ENCODE measurements at regions not wholly inside any gene's neighbourhood (a gene's known extent, or its start where the extent isn't known, plus 50 kb on each side); places are given as distances from the start of the nearest gene placed in this dataset.
"Not testable (repeated sequence)": the region's sequence is repeated elsewhere in the genome, so short reads cannot be mapped to it uniquely, and the experiment has no call there.

DNA sequence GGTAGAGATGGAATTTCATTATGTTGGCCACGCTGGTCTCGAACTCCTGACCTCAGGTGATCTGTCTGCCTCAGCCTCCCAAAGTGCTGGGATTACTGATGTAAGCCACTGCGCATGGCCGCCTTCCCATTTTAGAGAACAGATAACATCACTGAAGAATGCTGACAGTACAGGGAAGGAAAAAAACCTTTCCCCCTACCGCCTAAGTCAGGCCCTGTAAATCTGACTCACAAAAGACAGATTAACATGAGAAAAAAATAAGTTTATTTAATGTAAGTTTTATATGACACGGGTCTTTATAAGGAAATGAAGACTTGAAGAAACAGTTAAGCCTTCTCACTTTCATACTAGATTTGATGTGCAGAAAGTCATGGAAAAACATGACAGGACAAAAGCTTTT is 227.2 kb upstream of the ZNF608 start:
- no peak for DNase-seq

DNA sequence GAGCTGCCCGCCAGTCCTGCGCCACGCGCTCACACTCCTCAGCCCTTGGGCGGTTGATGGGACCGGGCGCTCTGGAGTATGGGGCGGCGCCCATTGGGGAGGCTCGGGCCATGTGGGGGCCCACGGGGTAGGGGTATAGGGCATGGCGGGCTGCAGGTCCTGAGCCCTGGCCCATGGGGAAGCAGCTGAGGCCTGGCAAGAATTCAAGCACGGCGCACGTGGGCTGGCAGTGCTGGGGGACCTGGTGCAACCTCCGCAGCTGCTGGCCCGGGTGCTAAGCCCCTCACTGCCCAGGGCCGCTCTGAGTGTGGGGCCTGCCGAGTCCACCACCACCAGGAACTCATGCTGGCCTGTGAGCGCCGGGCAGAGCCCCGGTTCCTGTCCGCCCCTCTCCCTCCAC is 229.6 kb upstream of the ZNF608 start:
- DNase-seq, result no peak

DNA sequence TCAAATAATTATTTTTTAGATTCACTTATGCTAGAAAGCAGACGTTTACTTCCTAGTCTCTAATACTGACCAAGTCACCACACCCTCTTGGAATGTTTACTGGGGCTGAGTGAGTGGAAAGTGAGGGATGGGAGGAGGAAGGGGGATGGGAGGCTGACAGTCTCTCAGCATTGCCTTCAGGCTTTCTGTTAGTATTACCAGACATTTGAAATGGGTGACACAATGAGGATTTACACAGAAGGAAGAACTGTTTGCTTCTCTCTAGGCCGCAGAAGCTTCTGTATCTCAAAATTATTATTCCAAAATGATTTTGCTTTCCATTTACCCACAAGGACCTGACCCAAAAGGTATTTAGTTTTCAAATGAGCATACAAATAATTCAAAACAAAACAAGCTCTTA is 232.8 kb upstream of the ZNF608 start:
- no peak for DNase-seq

GRCh38 chr5:124980163-124980941 is 233.9 kb upstream of the ZNF608 start:
- DNase-seq, result no peak

DNA sequence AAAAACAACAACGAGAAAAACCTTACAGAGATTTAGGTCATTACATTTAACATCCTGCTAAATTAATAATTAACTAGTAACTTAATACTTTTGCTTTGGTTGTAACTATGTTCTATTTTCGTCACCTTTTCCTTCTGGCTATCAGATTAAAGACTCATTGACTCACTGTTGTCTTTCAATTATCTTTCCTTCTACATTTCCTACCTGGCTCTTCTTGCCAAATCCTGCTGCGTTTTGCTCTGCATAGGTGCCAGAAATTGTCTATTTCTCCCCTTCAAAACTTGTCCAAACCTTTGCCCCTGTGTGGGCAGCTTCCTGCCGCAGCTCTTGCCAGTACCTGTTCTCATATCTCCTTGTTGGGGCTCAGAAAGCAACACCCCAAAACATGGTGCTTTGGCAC is 235.5 kb upstream of the ZNF608 start:
- no peak for DNase-seq

GRCh38 chr5:124986170-124986569 is 239.7 kb upstream of the ZNF608 start:
- DNase-seq, result no peak

DNA sequence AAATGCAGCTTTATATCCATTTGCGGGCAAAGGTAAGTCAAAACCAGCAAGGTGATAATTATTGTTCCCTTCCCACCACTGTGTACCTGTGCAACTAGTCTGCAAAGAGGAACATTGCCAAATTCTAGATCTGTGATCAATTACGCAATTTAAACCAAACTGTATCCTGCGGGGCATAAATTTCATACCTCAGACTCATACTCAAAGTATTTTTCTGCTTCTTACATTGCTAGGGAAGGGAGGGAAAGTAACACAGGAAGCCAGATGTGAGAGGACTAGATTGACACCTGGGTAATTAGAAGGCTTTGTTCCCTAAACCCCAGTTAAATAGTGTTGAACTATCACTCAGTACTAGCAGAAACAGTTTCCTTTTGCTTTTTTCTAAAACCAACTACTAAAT is 240.2 kb upstream of the ZNF608 start:
- no peak for DNase-seq

- DNase-seq, result not testable (repeated sequence)
These were observed 241.3 kb upstream of the ZNF608 start for GRCh38 chr5:124987786-124988185.

- no peak for DNase-seq
These were observed 244.3 kb upstream of the ZNF608 start for GRCh38 chr5:124990723-124991122.

DNA sequence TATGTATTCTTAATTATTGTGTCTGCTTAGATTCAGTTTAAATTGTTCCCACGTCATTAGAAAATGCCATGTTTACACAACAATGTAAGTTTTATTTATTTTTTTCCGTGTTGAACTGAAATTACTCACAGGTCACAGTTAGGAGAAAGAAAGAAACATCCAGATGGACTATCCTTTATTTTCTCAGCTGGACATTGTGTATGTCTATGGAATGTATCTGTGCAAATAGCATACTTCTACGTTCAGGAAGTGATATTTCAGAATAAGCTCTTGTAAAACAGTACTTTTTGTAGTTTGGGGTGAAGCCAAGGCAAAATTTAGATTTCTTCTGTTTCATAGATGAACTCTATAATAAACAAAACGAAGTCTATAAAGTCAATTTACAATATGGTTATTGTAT is 249.0 kb upstream of the ZNF608 start:
- no peak for DNase-seq

DNA sequence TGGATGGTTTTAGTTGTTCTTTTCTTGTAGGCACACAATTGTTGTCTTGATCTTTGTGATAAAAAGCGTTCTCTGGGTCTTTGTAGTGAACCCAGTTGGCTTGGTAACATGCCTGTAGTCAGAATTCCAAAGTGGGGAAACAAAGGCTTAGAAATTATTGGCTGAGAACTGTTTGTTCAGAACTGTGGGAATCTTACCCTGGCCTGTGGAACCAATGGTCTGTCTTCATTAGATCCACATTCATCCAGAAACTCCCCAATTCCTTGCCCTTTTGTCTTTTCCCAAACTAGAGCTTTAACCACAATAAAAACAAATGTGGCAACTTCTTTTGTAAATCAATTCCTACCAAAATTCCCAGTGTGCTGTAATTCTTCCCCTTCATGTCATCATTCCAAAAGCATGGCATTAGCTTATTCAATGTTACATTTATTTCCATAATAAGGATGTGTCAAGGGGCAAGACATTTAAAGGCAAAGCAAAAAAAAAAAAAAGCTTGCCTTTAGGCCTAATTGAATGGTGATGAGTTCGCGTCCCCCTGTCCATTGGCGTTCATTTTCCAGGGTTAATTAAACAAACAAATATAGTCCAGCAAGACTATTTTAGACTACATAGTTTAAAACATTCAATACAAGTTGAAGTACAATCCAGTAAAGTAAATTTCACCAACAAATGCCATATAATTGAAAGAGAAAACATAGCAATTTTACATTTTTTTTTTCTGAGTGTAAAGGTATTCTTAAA is 249.8 kb upstream of the ZNF608 start:
- DNase-seq, result no peak

DNA sequence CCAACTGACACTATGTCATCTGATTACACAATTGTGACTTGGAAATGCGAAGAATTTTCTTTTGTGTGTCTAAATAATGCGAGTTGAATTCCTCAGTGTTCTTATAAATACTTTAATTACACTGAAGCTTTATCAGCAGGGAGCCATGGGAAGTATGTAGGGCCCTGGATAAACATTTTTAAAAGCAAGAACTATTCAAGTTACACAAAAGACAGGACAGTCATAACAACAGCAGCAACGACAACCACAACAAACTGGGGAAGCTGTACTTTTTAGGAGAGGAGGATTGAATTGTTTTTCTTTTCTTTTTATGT is 250.3 kb upstream of the ZNF608 start:
- no peak for DNase-seq

DNA sequence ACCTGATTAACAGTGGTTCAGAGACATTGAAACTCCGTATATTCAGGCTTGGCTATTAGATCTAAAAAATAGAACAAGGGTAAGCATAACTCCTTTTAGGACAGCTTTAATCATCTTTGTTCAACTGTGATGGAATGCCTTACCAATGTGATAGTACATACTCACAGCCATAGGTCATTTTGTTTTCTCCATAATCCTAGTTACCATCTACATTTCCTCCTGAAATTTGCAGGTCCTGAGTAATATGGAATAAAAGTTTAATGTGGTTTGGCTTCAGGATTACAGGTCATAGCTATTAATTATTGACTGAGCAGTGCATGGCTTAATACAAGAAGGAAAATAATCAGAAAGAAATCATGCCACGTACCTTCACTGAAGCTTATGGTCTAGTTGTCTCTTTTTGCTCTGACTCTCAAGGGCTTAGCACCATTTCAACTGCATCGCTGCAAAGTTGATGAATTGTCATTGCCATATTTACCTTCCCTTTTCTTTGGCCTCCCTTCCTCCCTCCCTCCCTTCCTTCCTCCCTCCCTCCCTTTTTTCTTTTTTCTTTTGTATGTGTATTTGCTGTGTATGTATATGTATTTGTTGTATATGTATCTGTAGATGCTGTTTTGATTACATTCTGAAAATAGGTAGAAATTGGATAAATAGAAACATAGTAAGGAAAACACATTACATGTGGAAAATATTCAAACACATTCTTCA is 250.9 kb upstream of the ZNF608 start:
- DNase-seq, result no peak

- DNase-seq, result no peak
These were observed 252.1 kb upstream of the ZNF608 start for GRCh38 chr5:124998520-124998919.

DNA sequence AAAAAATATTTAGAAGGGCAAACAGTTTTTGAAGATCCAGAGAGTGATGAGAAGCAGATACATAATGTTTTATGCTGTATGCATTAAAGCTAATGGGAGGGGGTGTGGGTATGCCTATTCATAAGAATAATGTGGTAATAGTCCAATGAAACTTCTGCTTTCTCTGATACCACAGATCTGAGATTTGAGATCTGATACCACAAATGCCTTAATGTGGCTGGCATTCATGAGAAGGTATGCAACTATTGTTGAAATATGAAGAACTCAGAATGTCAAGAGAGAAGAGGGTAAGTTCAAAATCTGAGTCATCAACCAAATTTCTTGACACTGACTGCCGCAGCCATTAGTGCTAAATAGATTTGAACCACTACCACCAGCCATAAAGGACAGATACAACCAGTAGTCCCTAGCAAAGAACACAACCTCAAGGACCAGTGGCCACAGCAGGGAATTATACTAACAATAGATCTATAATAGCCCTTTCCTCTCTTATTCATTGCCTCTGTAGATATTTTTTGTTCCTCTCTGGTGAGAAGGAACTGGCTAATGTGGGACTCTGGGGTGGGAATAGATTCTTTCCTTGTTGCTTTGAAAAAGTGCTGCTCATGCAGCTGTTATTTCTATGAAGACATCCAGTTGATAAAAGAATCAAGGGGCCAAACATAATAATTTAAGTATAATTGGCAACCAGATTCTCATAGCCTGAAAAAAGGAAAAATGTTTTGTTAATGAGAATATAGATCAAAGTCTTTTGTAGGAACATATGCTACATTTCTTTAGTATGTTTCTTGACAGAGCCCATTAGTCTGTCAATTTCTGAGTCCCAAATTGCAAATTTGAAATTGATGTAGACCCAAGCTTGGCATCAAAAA is 256.5 kb upstream of the ZNF608 start:
- DNase-seq, result no peak

DNA sequence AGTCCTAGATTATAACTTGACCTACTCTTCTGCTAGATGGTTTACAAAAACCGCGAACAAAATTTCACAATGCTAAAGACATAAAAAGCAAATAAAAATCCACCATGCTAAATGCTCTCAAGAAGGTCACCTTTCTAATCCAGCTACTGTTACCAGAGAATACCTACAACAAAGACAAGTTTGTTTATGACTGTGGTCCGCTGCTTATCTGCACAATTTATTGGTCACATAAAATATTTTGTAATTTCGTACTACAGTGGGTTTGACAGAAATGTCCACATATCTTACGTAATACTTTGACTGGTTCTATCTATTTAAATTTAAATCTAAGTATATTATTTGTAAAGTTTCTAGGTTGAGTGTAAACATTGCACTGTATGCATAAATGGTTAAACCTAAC is 257.6 kb upstream of the ZNF608 start:
- no peak for DNase-seq

DNA sequence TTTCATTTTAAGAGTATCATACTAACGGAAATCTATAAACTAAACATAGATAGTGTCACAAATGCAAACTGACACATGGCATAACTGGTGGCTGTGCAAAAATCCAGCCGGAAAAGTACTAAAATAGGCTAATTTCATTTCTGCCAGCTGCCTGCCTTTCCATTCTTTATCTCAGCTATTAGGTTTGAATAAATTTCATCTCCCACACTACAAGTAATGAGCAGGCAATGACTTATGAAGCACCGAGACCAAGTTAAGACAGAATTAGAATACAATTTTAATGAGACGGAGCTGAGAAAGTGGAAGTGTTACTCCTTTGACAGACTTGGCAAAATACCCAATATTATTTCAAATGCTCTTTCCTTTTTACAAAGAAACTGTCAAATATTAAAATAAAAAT is 258.8 kb upstream of the ZNF608 start:
- DNase-seq, result no peak

DNA sequence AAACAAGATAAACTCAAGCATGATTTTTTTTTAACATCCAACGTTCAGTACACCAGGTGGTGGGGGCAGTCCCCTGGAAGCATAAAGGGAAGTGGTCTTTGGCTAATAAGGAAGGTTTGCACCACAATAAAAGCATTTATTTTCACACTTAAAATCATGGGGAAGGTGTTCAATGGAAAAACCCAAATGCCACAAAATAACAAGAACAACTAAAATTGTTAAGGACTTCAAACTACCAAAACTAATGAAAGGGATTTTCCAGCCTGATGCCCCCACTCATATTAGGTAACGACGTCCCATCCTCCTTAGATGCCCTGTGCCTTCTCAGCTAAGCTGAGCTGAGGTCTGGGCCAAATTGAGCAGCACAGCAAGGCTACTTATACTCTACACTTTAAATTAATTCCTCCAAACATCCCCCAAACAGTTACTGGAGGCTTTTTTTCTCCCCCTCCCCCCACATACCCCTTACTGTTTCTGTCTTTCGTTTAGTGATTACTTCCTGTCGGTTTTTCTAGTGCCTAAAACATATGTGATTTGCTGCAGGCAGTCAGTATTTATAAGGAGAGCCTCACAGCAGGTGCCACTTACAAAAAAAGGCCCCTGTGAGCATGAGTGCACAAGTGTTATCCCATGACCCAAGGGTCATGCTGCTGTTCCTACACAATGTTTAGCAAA is 259.7 kb upstream of the ZNF608 start:
- no peak for DNase-seq

- no peak for DNase-seq
These were observed 263.9 kb upstream of the ZNF608 start for GRCh38 chr5:125010356-125010755.

GRCh38 chr5:125011014-125011413 is 264.6 kb upstream of the ZNF608 start:
- DNase-seq, result no peak

GRCh38 chr5:125011419-125011818 is 265.0 kb upstream of the ZNF608 start:
- DNase-seq, result no peak

- no peak for DNase-seq
These were observed 265.5 kb upstream of the ZNF608 start for GRCh38 chr5:125011947-125012346.

Data from activated CD4-positive, alpha-beta T cell treated with anti-CD3 and anti-CD28 coated beads, Interleukin-2, amount 50 U/mL, for 48 hours (primary cell).